AG10803 (cell line): ENCODE measurements at regions not wholly inside any gene's neighbourhood (a gene's known extent, or its start where the extent isn't known, plus 50 kb on each side); places are given as distances from the start of the nearest gene placed in this dataset.

Experiments
- DNase-seq: peaks from one replicate; pipeline ENCODE4 v3.0.0; 2010; ENCODE audit warnings: low read depth
- H3K4me3 ChIP-seq: 2 replicates; pipeline ENCODE4 v1.5.1; 2011; ENCODE audit warnings: mild to moderate bottlenecking, low read length, control low read depth
- TF ChIP-seq, protein P1 (sequence below): conservative IDR thresholded peaks from 2 replicates; pipeline ENCODE4 v1.5.1; 2011; ENCODE audit warnings: mild to moderate bottlenecking, low read length, control low read depth, inconsistent platforms

DNA sequence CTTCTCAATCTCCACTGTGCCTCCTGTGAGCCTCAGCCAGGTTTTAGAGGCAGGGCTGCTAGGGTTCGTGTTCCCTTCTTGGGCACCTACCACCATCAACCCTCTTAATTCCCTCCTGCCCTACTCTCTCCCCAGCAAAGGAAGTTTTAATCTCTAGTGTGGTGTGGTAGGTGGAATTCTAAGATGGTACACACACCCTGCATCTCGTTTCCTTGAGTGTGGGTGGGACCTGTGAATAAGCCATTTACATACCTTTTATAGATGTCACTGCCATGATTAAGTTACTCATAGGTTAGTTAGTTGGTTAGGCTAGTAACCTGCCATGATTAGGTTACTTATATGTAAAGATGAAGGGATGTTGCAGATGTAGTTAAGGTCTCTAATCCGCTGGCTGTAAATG is 114.8 kb upstream of the VRK1 start:
- no peak for DNase-seq
- TF ChIP-seq, protein P1, sequence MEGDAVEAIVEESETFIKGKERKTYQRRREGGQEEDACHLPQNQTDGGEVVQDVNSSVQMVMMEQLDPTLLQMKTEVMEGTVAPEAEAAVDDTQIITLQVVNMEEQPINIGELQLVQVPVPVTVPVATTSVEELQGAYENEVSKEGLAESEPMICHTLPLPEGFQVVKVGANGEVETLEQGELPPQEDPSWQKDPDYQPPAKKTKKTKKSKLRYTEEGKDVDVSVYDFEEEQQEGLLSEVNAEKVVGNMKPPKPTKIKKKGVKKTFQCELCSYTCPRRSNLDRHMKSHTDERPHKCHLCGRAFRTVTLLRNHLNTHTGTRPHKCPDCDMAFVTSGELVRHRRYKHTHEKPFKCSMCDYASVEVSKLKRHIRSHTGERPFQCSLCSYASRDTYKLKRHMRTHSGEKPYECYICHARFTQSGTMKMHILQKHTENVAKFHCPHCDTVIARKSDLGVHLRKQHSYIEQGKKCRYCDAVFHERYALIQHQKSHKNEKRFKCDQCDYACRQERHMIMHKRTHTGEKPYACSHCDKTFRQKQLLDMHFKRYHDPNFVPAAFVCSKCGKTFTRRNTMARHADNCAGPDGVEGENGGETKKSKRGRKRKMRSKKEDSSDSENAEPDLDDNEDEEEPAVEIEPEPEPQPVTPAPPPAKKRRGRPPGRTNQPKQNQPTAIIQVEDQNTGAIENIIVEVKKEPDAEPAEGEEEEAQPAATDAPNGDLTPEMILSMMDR: no peak
- no peak overlapping the region for H3K4me3 ChIP-seq

- DNase-seq: no peak
Observed at GRCh38 chr14:96683562-96684289, 113.5 kb upstream of the VRK1 start.

GRCh38 chr14:96686126-96686525 is 111.1 kb upstream of the VRK1 start:
- no peak overlapping the region for H3K4me3 ChIP-seq
- TF ChIP-seq, protein P1: no peak
- no peak for DNase-seq

More at GRCh38 chr14:96683562-96684289, 113.5 kb upstream of the VRK1 start:
- no peak overlapping the region for H3K4me3 ChIP-seq
- TF ChIP-seq, protein P1: no peak

DNA sequence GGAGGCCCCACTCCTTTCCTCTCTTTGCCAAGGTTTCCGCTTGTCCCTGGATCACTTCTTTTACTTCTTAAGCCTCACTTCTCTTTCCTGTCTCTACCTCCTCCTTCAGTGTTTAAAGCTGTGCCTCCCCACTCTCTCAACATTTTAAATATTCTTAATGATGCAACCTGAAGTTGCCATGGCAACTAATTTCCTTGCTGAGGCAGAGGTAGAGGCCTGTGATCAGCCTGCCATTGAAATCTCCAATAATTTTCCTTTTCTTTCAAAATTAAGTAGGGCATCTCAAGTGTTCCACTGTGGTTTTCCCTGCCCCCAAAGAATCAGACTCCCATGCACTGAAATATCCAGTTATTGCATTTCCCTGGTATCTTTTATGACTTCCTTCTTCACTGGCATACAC is 108.6 kb upstream of the VRK1 start:
- H3K4me3 ChIP-seq: no peak overlapping the region
- no peak for DNase-seq
- TF ChIP-seq, protein P1: no peak

GRCh38 chr14:96690713-96691383 is 106.3 kb upstream of the VRK1 start:
- no peak for DNase-seq
- H3K4me3 ChIP-seq: no peak overlapping the region
- TF ChIP-seq, protein P1: no peak

GRCh38 chr14:96693252-96693820 is 103.8 kb upstream of the VRK1 start:
- TF ChIP-seq, protein P1: no peak
- DNase-seq: no peak

More at GRCh38 chr14:96693252-96693820, 103.8 kb upstream of the VRK1 start:
- H3K4me3 ChIP-seq: no peak overlapping the region
